K562 (cell line): ENCODE measurements at regions not wholly inside any gene's neighbourhood (a gene's known extent, or its start where the extent isn't known, plus 50 kb on each side); places are given as distances from the start of the nearest gene placed in this dataset.

Experiments used
- MYNN ChIP-seq, 2 experiments: sonication (generic); formaldehyde crosslinking in 1 of 2; IDR thresholded peaks; 2 replicates each; pipeline versions ENCODE4 v1.5.0 to v1.6.1; 2016 to 2020; ENCODE audit warnings: antibody characterized with exemption in 1 of 2, missing genetic modification reagents in 1 of 2
- PRPF4 ChIP-seq: fragments of 200-400 bp; formaldehyde crosslinking; IDR thresholded peaks from one replicate; pipeline ENCODE4 v1.6.1; 2017; ENCODE audit warnings: low read length, low read depth, mild to moderate bottlenecking; ENCODE audit not compliant: insufficient read depth, poor library complexity, severe bottlenecking
- RREB1 ChIP-seq: fragments of 250-450 bp; sonication (Bioruptor Pico); IDR thresholded peaks from 2 replicates; pipeline ENCODE4 v1.4.0; 2020
- SIX5 ChIP-seq, 2 experiments: IDR thresholded peaks; 2 replicates each; pipeline ENCODE4 v1.6.1; 2011; ENCODE audit warnings: low read length in 2 of 2, borderline replicate concordance in 1 of 2, low read depth in 1 of 2, mild to moderate bottlenecking in 1 of 2, moderate library complexity in 1 of 2; ENCODE audit not compliant: insufficient read depth in 1 of 2
- TF ChIP-seq, protein P1 (sequence below): fragments of 450-650 bp; IDR thresholded peaks from 2 replicates; pipeline ENCODE4 v1.6.1; 2017; ENCODE audit warnings: mild to moderate bottlenecking, moderate library complexity
- TF ChIP-seq, protein P2 (sequence below): sonication (generic); formaldehyde crosslinking; IDR thresholded peaks from 2 replicates; pipeline ENCODE4 v1.8.0; 2022; ENCODE audit warnings: mild to moderate bottlenecking, missing genetic modification reagents

DNA sequence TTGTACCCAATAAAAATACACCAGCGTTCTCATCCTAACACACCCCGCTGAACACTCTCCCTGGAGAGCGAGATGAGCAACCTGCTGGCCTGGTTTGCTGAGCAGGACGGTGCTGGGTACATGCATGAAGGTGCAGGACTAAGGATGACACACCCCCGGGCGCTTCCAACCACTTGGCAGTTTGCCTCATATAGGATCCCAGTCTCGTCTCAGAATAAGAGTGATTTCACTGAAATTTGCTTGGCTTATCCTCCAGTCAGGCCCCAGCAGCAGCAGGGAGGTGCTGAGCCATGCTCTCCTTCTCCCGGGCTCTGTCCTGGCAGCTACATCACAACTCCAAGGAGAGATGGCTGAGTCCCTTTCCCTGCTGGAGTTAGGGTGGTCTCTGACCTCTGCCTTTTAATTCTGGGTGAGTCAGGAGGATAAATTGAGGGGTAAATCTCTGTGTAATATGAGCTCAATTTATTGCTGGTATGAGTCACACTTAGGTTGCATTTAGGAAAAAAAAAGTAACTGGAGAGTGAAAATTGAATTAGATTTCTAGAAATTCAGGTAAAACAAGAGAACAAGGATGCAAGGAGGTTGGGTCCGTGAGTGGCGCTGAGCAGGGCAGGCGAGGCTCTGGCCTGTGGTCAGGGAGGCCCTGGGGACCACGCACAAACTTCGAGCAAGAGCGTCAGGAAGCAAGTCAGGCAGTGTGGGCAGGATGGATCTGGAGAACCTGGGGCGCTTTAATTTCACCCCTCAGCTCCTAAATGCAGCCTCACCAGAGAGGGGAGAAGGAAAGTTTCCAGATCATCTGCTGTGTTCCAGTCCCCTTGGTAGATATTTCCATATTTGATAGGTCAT, 974.0 kb downstream of the TBC1D22A start (continued):
- TF ChIP-seq, protein P1, sequence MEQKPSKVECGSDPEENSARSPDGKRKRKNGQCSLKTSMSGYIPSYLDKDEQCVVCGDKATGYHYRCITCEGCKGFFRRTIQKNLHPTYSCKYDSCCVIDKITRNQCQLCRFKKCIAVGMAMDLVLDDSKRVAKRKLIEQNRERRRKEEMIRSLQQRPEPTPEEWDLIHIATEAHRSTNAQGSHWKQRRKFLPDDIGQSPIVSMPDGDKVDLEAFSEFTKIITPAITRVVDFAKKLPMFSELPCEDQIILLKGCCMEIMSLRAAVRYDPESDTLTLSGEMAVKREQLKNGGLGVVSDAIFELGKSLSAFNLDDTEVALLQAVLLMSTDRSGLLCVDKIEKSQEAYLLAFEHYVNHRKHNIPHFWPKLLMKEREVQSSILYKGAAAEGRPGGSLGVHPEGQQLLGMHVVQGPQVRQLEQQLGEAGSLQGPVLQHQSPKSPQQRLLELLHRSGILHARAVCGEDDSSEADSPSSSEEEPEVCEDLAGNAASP: no peak
- TF ChIP-seq, protein P2, sequence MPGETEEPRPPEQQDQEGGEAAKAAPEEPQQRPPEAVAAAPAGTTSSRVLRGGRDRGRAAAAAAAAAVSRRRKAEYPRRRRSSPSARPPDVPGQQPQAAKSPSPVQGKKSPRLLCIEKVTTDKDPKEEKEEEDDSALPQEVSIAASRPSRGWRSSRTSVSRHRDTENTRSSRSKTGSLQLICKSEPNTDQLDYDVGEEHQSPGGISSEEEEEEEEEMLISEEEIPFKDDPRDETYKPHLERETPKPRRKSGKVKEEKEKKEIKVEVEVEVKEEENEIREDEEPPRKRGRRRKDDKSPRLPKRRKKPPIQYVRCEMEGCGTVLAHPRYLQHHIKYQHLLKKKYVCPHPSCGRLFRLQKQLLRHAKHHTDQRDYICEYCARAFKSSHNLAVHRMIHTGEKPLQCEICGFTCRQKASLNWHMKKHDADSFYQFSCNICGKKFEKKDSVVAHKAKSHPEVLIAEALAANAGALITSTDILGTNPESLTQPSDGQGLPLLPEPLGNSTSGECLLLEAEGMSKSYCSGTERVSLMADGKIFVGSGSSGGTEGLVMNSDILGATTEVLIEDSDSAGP (CRISPR knock-in tag): no peak
- no peak for TF ChIP-seq MYNN (IDR thresholded peaks at IDR 0.05)
- TF ChIP-seq MYNN (CRISPR knock-in tag; IDR thresholded peaks at IDR 0.05): no peak
- no peak for TF ChIP-seq PRPF4
- no peak for TF ChIP-seq SIX5 (IDR thresholded peaks at IDR 0.05; ENCODE audit: borderline replicate concordance in 1 of 2, insufficient read depth in 1 of 2, low read depth in 1 of 2, low read length in 2 of 2)
- TF ChIP-seq RREB1 (CRISPR knock-in tag): no peak
